ENCODE measurements at regions not wholly inside any gene's neighbourhood (a gene's known extent, or its start where the extent isn't known, plus 50 kb on each side); places are given as distances from the start of the nearest gene placed in this dataset.

- no peak for TF ChIP-seq ELF1 (IDR thresholded peaks at IDR 0.05)
- no peak for TF ChIP-seq RAD21 (IDR thresholded peaks at IDR 0.05; ENCODE audit: low read length)
- no peak for TF ChIP-seq GATA2 (CRISPR knock-in tag; IDR thresholded peaks at IDR 0.05)
- no peak for TF ChIP-seq USF2 (IDR thresholded peaks at IDR 0.05; ENCODE audit: borderline replicate concordance, low read depth, low read length)
- TF ChIP-seq, protein P1, sequence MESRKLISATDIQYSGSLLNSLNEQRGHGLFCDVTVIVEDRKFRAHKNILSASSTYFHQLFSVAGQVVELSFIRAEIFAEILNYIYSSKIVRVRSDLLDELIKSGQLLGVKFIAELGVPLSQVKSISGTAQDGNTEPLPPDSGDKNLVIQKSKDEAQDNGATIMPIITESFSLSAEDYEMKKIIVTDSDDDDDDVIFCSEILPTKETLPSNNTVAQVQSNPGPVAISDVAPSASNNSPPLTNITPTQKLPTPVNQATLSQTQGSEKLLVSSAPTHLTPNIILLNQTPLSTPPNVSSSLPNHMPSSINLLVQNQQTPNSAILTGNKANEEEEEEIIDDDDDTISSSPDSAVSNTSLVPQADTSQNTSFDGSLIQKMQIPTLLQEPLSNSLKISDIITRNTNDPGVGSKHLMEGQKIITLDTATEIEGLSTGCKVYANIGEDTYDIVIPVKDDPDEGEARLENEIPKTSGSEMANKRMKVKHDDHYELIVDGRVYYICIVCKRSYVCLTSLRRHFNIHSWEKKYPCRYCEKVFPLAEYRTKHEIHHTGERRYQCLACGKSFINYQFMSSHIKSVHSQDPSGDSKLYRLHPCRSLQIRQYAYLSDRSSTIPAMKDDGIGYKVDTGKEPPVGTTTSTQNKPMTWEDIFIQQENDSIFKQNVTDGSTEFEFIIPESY (IDR thresholded peaks at IDR 0.05; ENCODE audit: borderline replicate concordance, low read depth) = no peak
- no peak for TF ChIP-seq SMC3 (IDR thresholded peaks at IDR 0.05; ENCODE audit: low read depth, low read length)
- TF ChIP-seq, protein P2, sequence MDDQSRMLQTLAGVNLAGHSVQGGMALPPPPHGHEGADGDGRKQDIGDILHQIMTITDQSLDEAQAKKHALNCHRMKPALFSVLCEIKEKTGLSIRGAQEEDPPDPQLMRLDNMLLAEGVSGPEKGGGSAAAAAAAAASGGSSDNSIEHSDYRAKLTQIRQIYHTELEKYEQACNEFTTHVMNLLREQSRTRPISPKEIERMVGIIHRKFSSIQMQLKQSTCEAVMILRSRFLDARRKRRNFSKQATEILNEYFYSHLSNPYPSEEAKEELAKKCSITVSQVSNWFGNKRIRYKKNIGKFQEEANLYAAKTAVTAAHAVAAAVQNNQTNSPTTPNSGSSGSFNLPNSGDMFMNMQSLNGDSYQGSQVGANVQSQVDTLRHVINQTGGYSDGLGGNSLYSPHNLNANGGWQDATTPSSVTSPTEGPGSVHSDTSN (IDR thresholded peaks at IDR 0.05) = no peak
- no peak for TF ChIP-seq MEF2A (IDR thresholded peaks at IDR 0.05; ENCODE audit: borderline replicate concordance, low read depth)
- no peaks in the 10 kb centered on the region for H3K27me3 ChIP-seq (ENCODE audit: insufficient read depth)
- H4K20me1 ChIP-seq (ENCODE audit: insufficient read depth) = no peaks in the 10 kb centered on the region
- DNase-seq = no peak
- no peaks in the 10 kb centered on the region for H3K9me2 ChIP-seq
- no peak overlapping the region for H3K27ac ChIP-seq (ENCODE audit: low read depth in 2 of 2, low read length in 1 of 2)
- no peak overlapping the region for H3K9ac ChIP-seq
- ChIA-PET POLR2A (no interaction called here), CTCF (no interaction called here)
- no peak overlapping the region for H3K4me3 ChIP-seq (ENCODE audit: low read depth in 2 of 2, low read length in 1 of 2)
- no peak overlapping the region for H3K4me2 ChIP-seq
- H3F3A ChIP-seq (replicated peaks; ENCODE audit: insufficient read depth) = no peaks in the 10 kb centered on the region
- no peak overlapping the region for H2AFZ ChIP-seq (ENCODE audit: low read depth)
- H3K79me2 ChIP-seq (ENCODE audit: insufficient read depth) = no peaks in the 10 kb centered on the region
- H3K4me1 ChIP-seq (ENCODE audit: control insufficient read depth in 1 of 2, insufficient read depth in 2 of 2, low read depth in 1 of 2, low read length in 1 of 2) = no peaks in the 10 kb centered on the region
- H3K9me3 ChIP-seq = peaks cover 14% of the 10 kb centered on the region
- H3K36me3 ChIP-seq (replicated peaks in 1 of 2; ENCODE audit: control insufficient read depth in 1 of 2, insufficient read depth in 2 of 2, low read length in 1 of 2) = no peaks in the 10 kb centered on the region
These were observed 119.8 kb upstream of the CDH9 start for GRCh38 chr5:27158171-27158570.

GRCh38 chr5:27144456-27144855, 106.1 kb upstream of the CDH9 start:
- Histone ChIP-seq H3K9me3 (no peaks in the 10 kb centered on the region), H3K4me1 (ENCODE audit: control insufficient read depth in 1 of 2, insufficient read depth in 2 of 2, low read depth in 1 of 2, low read length in 1 of 2) (no peaks in the 10 kb centered on the region; a peak in 1 of 4 replicates), H3K9ac (no peak overlapping the region), H2AFZ (ENCODE audit: low read depth) (no peak overlapping the region), H3F3A (replicated peaks; ENCODE audit: insufficient read depth) (no peaks in the 10 kb centered on the region), H3K9me2 (no peaks in the 10 kb centered on the region; the same call in 1 of the 2 replicates), H4K20me1 (ENCODE audit: insufficient read depth) (no peaks in the 10 kb centered on the region), H3K4me2 (no peak overlapping the region), H3K27ac (ENCODE audit: low read depth in 2 of 2, low read length in 1 of 2) (no peak overlapping the region), H3K79me2 (ENCODE audit: insufficient read depth) (no peaks in the 10 kb centered on the region), H3K36me3 (replicated peaks in 1 of 2; ENCODE audit: control insufficient read depth in 1 of 2, insufficient read depth in 2 of 2, low read length in 1 of 2) (no peaks in the 10 kb centered on the region), H3K4me3 (ENCODE audit: low read depth in 2 of 2, low read length in 1 of 2) (no peak overlapping the region), H3K27me3 (ENCODE audit: insufficient read depth) (no peaks in the 10 kb centered on the region)
- ChIA-PET CTCF (no interaction called here), POLR2A (no interaction called here)
- no peak for DNase-seq
- WGBS (ENCODE audit: low lambda C conversion rate) = 5% methylated on average over 2 of the region's 2 CpGs
- no peak for TF ChIP-seq RCOR1 (IDR thresholded peaks at IDR 0.05; ENCODE audit: low read length)
- TF ChIP-seq, protein P2 (IDR thresholded peaks at IDR 0.05) = 0 out of 2 replicates have a peak, but pooled peaks have one; percentile 21

All from SK-N-SH (cell line).